HG03457 (cell line): ENCODE measurements at regions not wholly inside any gene's neighbourhood (a gene's known extent, or its start where the extent isn't known, plus 50 kb on each side); places are given as distances from the start of the nearest gene placed in this dataset.

Experiments
- ATAC-seq: cut with Tn5 transposase; IDR thresholded peaks from one replicate; pipeline ENCODE4 v1.9.1; 2021; ENCODE audit warnings: moderate number of reproducible peaks; ENCODE audit not compliant: unreplicated experiment

DNA sequence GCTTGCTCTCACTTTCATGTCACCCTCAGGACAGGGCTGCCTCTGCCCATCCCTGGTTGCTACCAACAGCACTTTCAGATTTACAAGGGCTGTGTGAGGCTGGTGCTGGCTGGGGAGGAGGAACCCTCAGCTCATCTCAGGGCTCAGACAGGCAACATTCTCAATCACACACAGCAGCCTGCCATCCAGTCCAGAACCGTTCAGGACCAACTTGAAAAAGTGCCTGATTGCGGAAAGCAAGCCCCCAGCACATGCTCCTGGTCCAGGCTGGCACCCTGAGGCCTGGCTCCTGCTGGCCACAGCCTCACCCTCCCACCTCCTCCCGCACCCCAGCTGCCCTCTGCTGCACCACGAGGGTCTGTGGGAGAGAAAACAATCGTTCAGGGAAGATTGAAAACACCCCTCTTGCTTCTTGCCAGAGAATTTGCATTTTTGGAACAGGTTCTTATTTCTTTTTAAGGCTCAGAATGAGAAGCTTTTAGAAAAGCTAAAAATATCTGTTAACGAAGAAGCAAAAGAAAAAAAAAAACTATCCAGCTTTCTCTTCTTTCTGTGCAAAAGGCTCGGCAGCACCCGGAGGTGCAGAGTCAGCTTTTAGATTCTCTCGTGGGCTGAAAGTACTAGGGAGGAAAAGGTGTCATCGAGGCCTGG is 403.8 kb upstream of the ID2 start:
- ATAC-seq: no peak

DNA sequence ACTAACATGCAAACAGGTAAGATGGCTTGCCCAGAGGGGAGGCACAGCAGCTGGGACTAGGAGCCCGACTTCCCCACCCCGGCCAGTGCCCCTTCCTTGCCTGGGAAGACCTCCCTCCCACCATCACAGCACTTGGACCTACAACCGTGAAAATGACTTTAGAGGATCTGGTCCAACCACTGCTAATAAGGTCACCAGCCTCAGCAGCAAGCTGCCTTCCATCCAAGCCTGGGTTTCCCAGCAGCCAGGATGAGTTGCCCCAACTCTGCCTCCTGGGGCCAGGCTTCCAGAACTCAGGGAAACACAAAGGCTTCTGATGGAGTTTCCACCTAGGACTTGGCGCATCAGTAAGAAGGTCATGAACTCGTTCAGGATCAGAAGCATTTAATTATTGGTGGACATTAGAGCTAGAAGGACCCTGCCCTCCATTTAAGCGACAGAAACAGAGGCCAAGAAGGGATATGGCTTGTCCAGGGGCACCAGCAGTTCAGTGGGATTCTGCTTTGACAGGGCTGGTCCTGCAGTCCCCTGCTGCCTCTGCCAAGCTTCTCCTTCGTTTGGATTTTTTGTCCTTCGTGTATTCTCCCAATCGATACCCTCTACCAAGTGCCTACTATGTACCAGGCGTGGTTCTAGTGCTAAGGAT is 403.0 kb upstream of the ID2 start:
- ATAC-seq: no peak

DNA sequence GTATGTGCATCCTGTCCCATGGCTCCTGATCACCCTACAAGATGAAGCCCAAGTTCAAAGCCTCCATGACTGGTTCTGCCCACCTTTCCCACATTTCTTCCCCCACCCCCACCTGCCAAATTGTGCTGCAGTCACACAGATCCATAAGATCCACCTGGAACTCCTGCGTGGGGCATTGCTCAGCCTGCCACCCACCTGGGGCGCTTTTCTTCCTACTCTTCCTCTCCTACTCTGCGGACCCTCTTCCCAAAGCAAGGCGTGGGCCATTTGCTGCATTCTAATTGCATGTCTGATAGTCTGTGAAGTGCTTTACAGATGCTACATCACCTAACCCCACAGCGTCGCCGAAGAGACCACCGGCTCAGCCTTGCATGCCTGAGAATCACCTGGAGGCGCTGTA is 402.4 kb upstream of the ID2 start:
- no peak for ATAC-seq

DNA sequence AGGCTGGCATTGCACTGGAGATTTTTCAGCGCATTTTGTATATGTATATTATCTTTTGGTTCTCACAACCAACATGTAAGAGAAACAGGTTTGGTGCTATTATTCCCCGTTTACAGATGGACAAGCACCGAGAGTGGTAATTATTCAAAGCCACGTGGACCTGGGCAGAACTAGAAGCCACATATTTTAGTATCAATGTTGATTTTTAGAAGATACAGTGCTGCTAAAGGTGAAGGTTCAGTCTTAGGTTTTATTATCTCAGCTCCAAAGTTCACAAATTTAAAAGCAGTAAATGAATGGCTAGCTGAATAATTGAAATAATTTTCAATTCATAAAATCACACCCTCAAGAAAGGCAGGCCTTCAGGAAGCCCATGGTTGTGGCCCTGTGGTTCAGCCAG is 400.6 kb upstream of the ID2 start:
- ATAC-seq: no peak

DNA sequence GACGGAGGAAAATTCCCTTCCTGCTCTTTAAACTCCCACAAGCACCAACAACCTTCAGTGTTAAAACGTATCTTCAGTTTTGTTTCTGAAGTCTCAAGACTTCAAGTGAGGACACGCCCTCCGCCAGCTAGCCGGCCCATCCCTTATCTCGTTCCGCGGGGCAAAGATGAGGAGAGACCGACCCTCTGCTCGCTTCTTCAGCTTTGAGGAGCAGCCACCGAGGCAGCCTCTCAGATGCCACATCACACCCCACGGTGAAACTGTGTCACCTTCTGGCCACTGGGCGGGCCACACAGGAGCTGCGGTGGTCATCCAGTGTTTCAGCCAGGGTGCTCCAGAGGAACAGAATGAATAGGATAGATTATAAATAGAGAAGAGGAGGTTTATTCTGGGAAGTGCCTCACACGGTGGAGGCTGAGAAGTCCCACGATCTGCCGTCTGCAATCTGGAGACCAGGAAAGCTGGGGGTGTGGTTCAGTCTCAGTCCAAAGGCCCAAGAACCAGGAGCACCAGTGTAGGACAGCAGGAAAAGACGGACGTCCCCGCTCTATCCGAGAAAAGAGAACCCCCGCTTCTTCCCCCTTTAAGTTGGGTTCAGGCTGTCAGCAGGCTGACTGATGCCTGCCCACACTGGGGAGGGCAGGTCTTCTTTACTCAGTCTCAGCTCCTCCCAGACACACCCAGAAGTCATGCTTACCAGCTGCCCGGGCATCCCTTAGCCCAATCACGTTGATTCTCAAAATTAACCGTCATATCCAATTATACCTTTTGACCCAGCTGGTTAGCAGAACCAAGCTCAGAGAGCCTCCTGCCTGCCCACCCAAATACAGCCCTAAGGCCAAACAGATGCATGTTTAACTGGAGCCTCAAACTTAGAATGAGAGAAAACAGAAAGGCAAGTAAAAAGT is 399.7 kb upstream of the ID2 start:
- no peak for ATAC-seq

DNA sequence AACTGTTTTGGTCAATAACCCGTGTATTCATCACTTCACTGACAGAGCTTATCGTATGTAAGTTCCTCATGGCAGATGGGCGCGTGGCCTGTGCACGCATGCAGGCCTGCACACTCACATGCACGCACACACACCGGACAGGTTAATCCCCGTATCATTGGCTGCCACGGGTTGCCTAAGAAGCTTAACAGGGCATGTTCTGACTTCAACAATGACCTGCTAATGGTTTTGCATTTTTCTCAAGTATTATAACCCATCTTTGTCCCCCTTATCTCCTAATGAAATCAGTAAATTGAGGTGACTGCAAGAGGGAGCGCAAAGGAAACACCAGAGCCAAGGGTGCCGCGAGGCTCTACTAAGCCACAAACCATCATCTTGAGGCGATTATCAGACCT is 399.0 kb upstream of the ID2 start:
- ATAC-seq: no peak

DNA sequence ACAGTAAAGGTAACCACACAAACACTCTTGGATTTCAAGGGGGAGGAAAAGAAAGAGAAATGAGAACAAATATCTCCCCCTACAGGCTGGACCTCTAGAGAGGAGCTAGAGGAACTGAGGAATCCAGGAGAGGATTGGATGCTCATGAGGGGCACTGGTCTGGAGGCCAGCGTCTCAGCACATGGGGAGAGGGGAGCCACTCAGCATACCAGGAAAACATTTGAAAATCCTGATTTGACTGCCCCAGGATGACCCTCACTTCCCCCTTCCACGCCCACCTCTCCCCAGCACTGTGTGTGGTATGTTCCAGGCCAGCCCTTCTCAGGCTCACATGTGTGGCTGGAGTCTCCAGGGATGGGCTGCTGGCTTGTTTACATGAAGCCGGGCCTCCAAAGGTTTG is 396.8 kb upstream of the ID2 start:
- ATAC-seq: no peak

DNA sequence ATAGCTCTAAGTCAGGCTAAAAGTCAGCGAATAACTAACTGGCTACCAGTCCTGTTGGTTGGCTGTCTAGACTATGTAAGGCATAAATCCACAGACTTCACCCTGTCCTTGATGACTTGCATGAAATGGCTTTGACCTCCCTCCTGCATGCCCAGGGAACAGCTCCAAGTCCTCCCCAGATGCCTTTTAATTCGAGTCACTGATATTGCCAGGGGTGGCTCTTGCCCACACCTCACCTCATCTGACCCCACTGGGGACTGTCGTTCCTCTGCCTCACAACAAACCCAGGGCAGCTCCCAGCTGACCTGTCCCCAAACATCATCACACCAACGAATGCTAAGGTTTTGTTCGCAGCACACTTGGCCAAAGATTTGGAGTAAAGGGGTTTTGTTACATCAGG is 396.0 kb upstream of the ID2 start:
- ATAC-seq: no peak

DNA sequence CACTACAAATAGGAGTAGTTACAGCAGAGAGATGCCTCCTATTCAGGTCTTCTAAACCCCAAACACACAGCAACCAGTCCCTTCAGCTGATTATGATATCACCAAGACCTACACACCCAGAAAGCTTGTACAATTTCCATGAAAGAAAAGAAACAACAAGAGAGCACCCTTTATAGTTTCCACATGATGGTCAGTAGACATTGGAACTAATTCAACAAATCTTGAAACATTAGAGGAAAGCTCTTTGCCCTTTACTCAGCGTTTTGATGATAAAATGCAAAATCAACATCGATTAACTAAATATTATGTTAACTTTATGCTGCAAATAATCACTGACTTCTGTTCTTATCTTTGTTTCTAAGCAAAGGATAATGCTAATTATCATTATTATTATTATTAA is 393.6 kb upstream of the ID2 start:
- no peak for ATAC-seq

DNA sequence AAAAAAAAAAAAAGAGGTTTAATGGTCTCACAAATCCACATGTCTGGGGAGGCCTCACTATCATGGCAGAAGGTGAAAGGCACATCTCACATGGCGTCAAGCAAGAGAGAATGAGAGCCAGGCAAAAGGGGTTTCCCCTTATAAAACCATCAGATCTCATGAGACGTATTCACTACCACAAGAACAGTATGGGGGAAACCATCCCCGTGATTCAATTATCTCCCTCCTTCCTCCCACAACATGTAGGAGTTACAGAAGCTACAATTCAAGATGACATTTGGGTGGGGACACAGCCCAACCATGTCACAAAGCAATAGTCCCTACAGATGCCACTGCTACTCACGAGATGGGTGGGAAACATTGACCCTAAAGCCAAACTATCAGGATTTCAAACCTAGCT is 392.7 kb upstream of the ID2 start:
- no peak for ATAC-seq

DNA sequence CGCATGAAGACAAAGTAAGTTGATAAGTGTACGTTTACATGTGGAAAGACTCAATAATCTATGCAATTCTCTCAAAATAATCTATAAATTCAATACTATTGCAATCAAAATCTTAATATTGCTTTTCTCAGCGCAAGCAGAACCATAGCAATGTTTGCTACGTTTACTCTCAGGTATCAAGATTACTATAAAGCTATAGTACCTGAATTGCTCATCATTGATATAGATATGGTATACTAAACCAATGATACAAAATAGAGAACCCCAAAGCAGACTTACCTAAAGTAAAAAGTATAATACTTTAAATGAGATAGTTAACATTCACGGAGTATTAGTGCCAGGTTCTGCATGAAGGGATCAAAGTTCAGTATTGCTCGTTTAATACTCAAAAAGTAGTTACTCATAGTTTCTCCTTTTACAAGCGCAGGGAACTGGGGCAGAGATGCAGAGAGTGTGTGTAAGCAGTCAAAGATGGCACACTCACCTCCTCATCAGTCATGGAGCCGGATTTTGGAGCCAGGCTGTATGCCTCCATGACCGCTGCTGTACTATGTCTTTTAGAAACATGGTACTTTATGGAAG is 391.0 kb upstream of the ID2 start:
- ATAC-seq: no peak

DNA sequence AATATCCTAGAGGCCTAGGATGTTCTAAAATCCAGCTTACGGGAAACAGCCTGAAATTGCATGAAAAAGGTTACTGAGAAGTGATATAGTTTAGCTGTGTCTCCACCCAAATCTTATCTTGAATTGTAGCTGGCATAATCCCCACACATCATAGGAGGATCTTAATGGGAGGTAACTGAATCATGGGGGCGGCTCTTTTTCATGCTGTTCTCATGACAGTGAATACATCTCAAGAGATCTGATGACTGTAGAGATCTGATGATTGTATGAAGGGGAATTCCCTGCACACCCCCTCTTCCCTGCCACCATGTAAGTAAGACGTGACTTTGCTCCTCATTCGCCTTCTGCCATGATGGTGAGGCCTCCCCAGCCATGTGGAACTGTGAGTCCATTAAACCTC is 385.6 kb upstream of the ID2 start:
- ATAC-seq: no peak

DNA sequence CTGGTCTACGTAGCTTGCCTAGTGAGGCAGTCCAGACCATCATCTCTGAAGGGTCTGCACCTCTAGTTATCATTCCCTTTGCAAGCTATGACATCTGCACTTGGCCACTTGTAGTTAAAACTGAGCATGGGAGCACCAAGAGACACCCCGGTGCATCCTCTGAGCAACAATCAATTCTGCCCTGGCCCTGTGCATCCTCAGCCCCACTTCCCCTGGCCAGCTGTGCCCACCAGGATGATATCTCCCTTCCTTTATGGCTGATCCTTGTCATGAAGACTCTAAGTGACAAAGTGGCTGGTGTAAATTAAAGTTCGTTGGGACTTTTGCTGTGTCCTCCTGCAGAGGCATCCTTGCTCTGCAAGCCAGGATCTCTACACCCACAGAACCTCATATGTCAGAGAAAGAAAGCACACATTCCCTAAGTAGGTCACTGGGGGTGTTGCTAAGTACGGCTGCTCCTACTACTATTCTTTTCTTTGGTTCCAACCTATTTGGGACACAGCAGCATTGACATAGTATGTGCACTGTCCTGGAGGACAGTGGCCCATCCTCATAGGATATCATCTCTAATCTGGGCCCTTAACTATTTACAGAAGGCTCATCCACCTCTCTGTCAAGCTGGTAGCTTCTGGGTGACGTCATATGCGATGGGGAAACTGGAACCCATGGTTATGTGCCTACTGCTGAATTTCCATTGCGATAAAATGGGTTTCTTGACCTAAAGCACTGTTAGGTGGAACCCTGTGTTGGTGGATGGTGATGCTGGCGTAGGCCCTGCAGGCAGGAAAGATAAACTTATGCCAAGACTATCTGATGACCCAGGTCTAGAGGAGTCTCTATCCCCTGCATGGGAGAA is 384.3 kb upstream of the ID2 start:
- no peak for ATAC-seq

DNA sequence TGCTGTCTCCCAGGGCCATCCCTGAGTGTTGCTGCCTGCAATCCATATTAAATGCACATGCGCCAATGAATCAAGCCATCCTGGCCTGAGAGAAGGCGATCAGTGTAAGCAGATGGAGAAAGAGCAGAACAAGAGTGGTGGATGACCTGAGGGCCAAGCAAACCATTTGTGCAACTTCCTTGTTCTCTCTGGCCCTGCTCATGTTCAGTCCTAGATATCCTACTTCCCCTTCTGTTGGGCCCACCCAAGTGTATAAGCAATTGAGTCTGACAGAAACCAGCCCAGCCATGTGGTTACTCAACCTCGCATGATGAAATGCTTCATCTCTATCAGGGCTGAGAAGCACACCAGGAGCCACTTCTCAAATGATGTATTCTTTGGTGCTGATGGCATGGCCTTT is 383.1 kb upstream of the ID2 start:
- ATAC-seq: no peak

DNA sequence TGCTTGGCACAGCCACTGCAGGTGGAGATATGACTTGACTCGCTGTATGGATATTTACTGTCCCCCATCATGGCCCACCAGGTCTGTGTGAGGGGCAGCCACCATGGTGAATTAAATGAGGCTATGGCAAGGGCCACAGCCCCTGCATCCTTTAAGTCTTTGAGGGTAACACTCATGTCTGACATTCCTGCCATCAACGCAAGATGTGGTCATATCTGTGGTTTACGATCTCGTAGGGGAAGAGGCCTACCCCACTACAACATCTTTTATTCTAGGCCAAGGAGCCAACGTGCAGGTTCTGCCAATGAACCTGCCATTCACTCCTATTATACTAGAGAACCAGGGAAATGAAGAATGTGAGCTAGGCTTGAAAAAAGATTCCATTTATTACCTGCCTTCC is 381.6 kb upstream of the ID2 start:
- ATAC-seq: no peak

DNA sequence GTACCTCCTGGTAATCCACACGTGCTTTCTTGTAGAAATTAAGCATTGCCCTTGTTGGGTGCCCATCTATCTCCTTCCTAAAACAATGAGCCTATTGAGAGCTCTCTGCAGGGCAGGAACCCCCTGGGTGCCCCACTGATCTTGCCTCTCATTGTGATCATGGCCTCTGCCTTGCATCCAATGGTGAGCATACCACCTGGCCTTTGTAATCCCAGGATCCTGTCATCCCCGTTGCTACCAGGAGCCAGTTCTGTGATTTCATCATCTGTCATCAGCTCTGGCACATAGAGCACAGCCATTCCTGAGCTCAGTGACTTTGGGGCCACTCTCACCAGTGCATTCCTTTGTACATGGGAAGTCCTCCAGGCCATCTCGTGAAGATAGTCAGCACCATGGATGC is 381.0 kb upstream of the ID2 start:
- ATAC-seq: no peak

DNA sequence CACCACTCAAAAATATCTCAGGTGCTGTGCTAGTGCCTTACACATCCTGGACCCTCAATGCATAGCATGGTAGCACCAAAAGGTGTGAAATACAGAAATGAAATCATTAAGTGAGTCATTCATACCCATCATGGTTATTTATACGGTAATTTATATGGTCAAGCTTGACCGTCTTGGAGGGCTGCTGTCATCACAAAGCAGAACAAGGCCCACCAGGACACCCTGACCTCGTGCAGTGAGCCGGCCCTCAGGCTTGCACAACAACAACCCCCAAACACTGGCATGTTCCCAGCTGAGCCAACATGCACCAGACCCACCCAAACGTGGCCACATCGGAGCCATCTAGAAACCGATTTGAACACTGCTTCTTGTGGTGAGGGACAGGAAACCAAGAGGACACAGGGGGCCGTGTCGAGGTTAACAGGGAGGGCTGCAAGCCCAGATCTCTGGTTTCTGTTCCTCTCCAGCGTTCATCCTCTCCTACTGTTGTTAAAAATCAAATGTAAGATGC is 378.5 kb upstream of the ID2 start:
- ATAC-seq: peak; percentile 53

DNA sequence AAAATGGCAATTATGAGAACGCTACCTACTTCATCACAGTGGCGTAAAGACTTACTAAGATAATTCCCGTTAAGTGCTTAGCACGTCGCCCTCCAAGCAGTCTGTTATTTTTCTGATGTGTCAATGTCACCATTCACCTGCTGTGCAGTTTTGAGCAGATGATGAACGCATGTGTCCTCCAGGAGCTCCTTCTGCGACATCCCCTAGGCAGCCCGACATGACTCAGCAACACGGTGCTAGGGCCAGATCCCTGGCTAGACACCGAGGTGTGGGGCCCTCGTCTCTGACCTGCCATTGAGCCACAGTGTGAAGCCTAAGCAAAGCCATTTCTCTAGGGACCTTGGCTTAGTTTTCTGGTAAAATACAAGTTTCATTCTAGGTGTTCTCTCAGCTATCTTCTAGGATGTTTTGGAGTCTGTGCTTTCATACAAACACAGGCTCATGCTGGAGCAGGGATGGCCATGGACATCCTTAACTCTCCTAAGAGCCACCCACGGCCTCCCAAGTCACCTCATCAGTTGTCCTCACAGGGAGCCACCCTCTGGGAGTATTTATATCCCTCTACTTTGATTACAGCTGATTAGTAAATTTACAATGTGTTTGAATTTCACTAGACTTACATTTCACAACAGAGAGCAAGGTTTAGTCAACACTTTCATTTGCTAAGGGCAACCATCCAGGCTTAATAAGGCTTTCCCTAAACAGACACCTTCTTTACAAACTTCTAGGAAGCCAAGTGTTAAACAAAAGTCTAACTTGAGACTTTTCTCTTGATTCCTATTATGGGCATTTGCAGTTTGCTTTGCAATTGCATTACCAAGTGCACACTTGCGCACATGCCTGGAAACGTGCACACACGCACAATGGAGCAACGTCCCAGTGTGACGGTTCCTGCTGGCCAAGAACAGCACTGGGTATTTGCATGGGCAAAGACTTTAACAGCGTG is 376.8 kb upstream of the ID2 start:
- ATAC-seq: no peak

DNA sequence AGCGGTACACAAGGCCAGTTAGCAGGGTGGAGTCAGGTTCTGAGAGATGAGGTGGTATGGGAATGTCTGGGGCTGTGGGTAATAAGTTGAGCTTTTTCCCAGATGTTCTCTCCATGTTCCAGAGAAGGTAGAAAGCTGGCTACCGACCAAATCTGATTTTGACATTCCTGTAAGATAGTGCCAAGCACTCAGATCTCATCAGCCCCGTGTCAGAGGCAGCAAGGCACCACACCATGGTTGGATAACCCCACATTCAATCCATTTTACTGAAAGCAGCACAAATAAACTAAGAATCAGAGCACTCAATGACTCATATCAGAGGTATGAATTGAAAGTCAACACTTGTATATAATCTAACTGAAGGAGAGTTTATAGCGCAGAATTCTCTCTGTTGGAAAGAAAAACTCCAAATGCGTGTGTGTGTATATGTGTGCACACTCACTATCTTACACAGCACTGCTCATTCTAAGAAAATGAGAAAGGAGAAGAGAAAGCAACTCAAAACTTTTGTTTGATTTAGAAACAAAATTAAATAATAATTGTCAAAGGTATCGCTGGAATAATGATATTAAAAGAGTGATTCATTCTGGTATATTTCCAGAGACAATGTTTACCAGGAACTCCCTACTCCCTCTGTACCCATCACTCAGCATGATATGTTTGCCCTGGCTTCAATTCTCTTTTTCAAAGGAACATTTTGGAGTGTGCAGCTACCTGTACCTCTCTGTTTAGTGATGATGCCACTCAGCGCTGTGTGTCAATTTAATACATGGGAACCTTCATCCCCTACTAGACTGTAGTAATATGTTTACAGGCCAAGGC is 375.1 kb upstream of the ID2 start:
- ATAC-seq: no peak
